ENCODE measurements at regions not wholly inside any gene's neighbourhood (a gene's known extent, or its start where the extent isn't known, plus 50 kb on each side); places are given as distances from the start of the nearest gene placed in this dataset.

GRCh38 chr14:94961386-94962165, 191.7 kb upstream of the GSC start:
- Histone ChIP-seq H3K4me1 (ENCODE audit: insufficient read depth, low read length) (no peaks in the 10 kb centered on the region), H3K27ac (ENCODE audit: low read depth in 1 of 2, low read length in 2 of 2) (no peak overlapping the region), H3K9me3 (ENCODE audit: control insufficient read depth in 1 of 2, insufficient read depth in 1 of 2, low read length in 2 of 2) (no peaks in the 10 kb centered on the region), H3K36me3 (ENCODE audit: insufficient read depth, low read length) (no peaks in the 10 kb centered on the region), H3K4me3 (ENCODE audit: low read length) (no peak overlapping the region), H3K27me3 (ENCODE audit: control insufficient read depth in 1 of 2, insufficient read depth in 2 of 2, low read length in 2 of 2) (no peaks in the 10 kb centered on the region)
- peaks cover 39% of the 10 kb centered on the region for H3K27me3 Mint-ChIP-seq
- CTCF ChIA-PET, result no interaction called here
- no peak for TF ChIP-seq CTCF (IDR thresholded peaks at IDR 0.05)
- POLR2A ChIA-PET, result no interaction called here
- DNase-seq (no peak), ATAC-seq (ENCODE audit: poor library complexity) (no peak)
- H3K27ac Mint-ChIP-seq, result no peak overlapping the region
- no peaks in the 10 kb centered on the region for H3K9me3 Mint-ChIP-seq
- no peaks in the 10 kb centered on the region for H3K4me1 Mint-ChIP-seq (ENCODE audit: low read depth)
- H3K4me3 Mint-ChIP-seq, result no peak overlapping the region
- no peaks in the 10 kb centered on the region for H3K36me3 Mint-ChIP-seq (ENCODE audit: low read depth)
- intact Hi-C loops (cut with DNase I, micrococcal nuclease), result no loop called here

- Mint-ChIP-seq H3K4me3 (no peak overlapping the region), H3K36me3 (ENCODE audit: low read depth) (no peaks in the 10 kb centered on the region), H3K4me1 (ENCODE audit: low read depth) (no peaks in the 10 kb centered on the region), H3K9me3 (no peaks in the 10 kb centered on the region), H3K27me3 (peaks cover 35% of the 10 kb centered on the region), H3K27ac (no peak overlapping the region)
- TF ChIP-seq CTCF (IDR thresholded peaks at IDR 0.05), result no peak
- DNase-seq (no peak), ATAC-seq (ENCODE audit: poor library complexity) (no peak)
- CTCF ChIA-PET, result no interaction called here
- POLR2A ChIA-PET, result no interaction called here
- no peak overlapping the region for H3K27ac ChIP-seq (ENCODE audit: low read depth in 1 of 2, low read length in 2 of 2)
- intact Hi-C loops (cut with DNase I, micrococcal nuclease), result no loop called here
- H3K4me3 ChIP-seq (ENCODE audit: low read length), result no peak overlapping the region
- no peaks in the 10 kb centered on the region for H3K9me3 ChIP-seq (ENCODE audit: control insufficient read depth in 1 of 2, insufficient read depth in 1 of 2, low read length in 2 of 2)
- no peaks in the 10 kb centered on the region for H3K36me3 ChIP-seq (ENCODE audit: insufficient read depth, low read length)
- H3K4me1 ChIP-seq (ENCODE audit: insufficient read depth, low read length), result no peaks in the 10 kb centered on the region
- no peaks in the 10 kb centered on the region for H3K27me3 ChIP-seq (ENCODE audit: control insufficient read depth in 1 of 2, insufficient read depth in 2 of 2, low read length in 2 of 2)
These were observed 190.5 kb upstream of the GSC start for GRCh38 chr14:94960285-94961001.

GRCh38 chr14:94953541-94954260, 183.8 kb upstream of the GSC start:
- H3K9me3 ChIP-seq (ENCODE audit: control insufficient read depth in 1 of 2, insufficient read depth in 1 of 2, low read length in 2 of 2), result no peaks in the 10 kb centered on the region

More at GRCh38 chr14:94953541-94954260, 183.8 kb upstream of the GSC start:
- Mint-ChIP-seq H3K9me3 (no peaks in the 10 kb centered on the region), H3K36me3 (ENCODE audit: low read depth) (no peaks in the 10 kb centered on the region), H3K4me3 (no peak overlapping the region), H3K27me3 (peaks cover 20% of the 10 kb centered on the region), H3K4me1 (ENCODE audit: low read depth) (no peaks in the 10 kb centered on the region), H3K27ac (no peak overlapping the region)
- no peak for TF ChIP-seq CTCF (IDR thresholded peaks at IDR 0.05)
- ATAC-seq (ENCODE audit: poor library complexity) (no peak), DNase-seq (no peak)
- ChIA-PET CTCF (no interaction called here), POLR2A (no interaction called here)
- Histone ChIP-seq H3K27ac (ENCODE audit: low read depth in 1 of 2, low read length in 2 of 2) (no peak overlapping the region), H3K4me3 (ENCODE audit: low read length) (no peak overlapping the region), H3K27me3 (ENCODE audit: control insufficient read depth in 1 of 2, insufficient read depth in 2 of 2, low read length in 2 of 2) (peaks cover 0 to 7% of the 10 kb centered on the region in 2 experiments), H3K36me3 (ENCODE audit: insufficient read depth, low read length) (no peaks in the 10 kb centered on the region), H3K4me1 (ENCODE audit: insufficient read depth, low read length) (no peaks in the 10 kb centered on the region)
- intact Hi-C loops (cut with DNase I, micrococcal nuclease), result no loop called here
